ENCODE measurements at regions not wholly inside any gene's neighbourhood (a gene's known extent, or its start where the extent isn't known, plus 50 kb on each side); places are given as distances from the start of the nearest gene placed in this dataset.
"Not testable (repeated sequence)": the region's sequence is repeated elsewhere in the genome, so short reads cannot be mapped to it uniquely, and the experiment has no call there.

DNA sequence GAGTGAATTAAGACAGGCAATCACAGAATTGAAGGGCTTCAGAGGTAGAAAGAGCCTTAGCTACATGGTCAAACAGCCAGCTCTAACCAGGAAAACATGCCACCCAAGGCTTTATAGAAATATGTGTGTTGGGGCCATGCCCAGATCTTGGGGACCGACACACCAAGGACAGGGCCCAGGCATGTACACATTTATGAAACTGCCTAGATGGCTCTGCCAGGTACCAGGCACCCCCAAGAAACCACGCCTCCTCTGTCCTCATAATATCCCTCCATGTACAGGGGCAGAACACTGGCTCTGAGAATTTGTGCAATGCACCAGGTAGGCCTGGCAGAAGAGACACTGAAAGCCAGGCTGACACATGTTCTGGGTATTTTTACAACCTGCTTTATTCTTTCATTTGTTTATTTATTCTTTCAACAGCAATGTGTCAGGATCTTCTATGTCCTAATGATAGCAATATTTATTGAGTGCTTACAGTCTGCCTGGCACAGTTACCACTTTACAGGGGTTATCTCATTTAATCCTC lies 137.9 kb upstream of the LSM14A start:
- no peak for DNase-seq (ENCODE audit: low read depth)

DNA sequence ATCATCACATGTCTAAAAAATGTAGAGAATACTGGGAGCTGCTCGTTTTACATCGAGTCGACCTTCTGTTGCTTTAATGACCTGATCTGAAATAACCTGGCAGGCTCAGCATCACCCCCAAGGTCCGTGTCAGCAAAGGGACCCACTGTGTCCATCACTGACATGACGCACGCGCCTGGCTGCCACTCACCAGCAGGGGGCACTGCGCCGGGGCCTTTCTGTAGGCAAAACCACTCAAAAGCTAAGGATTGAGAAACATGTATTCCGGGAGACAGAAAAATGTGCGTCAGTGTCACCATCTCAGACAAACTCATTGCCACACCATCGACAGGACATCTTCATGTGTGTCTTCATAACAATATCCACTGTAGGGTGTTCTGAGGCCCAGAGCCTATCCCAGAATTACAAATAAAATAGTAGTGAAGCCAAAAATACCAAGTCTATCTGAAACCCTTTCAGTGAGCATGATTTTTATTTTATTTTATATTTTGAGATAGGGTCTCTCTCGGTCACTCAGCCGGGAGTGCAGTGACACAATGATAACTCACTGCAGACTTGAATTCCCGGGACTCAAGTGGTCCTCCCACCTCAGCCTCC lies 130.3 kb upstream of the LSM14A start:
- DNase-seq (ENCODE audit: low read depth), result no peak

DNA sequence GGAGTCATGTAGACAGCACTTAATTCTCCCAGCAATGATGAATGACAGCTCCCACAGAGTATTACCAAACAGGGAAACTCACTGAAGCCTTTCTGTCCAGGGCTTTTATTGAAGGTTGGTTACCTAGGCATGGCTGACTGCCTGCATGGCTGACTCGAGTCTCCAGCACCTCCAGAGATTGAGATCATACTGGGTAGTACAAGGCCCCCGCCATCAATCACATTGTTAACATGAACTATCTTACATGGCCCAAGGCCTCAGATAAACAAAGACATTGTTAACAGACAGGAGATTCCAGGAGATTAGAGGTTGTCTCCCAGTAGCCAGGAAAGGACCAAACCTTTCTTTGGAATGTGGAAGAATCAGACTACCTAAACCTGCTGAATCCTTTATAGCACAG lies 128.3 kb upstream of the LSM14A start:
- DNase-seq (ENCODE audit: low read depth), result no peak

DNA sequence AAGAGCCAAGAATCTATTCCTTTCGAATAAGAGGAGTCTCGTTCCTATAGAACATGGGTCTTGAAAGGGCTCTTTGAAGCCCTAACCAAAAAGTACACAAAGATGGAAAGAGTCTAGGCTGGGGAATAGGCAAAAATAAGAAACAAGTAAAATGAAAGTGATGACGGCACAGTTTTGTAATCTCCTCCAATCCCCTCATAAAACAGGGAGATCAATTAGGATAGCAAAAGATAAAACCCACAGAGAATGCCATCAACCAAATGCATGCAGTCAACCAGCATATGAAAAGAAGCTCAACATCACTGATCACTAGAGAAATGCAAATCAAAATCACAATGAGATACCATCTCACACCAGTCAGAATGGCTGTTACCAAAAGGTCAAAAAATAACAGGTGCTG lies 122.4 kb upstream of the LSM14A start:
- no peak for DNase-seq (ENCODE audit: low read depth)

DNA sequence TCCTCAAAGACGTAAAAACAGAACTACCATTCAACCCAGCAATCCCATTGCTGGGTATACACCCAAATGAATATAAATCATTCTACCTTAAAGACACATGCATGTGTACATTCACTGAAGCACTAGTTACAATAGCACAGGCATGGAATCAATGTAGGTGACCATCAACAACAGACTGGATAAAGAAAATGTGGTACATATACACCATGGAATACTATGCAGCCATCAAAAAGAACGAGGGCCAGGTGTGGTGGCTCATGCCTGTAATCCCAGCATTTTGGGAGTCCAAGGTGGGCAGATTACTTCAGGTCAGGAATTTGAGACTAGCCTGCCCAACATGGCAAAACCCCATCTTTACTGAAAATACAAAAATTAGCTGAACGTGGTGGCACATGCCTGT lies 121.9 kb upstream of the LSM14A start:
- not testable (repeated sequence) for DNase-seq (ENCODE audit: low read depth)

DNA sequence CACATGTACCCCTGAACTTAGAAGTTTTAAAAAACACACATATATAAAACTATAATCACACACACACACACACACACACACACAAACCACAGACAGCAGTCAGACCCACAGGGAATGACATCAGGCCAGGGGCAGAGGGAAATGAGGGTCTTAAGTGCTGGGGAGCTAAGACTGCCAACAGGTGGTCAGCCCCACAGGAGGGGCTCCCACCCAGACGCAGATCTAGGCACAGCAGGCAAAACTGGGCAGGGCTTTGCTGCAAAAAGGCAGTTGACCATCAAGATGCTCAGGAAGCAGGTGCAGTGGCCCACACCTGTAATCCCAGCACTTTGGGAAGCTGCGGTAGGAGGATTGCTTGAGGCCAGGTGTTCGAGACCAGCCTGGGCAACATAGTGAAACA lies 121.0 kb upstream of the LSM14A start:
- DNase-seq (ENCODE audit: low read depth), result no peak

DNA sequence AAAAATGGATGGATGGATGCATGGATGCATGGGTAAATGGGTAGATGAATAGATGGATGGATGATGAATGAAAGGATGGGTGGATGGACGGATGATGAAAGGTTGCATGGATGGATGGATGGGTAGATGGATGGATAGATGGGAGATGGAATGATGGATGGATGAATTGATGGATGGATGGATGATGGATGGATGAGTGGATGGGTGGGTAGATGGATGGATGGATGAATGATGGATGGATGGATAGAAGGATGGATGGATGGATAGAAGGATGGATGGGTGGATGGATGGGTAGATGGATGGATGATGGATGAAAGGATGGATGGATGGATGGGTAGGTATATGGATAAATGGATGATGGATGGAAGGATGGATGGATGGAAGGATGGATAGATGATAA lies 115.1 kb upstream of the LSM14A start:
- DNase-seq (ENCODE audit: low read depth), result no peak

DNA sequence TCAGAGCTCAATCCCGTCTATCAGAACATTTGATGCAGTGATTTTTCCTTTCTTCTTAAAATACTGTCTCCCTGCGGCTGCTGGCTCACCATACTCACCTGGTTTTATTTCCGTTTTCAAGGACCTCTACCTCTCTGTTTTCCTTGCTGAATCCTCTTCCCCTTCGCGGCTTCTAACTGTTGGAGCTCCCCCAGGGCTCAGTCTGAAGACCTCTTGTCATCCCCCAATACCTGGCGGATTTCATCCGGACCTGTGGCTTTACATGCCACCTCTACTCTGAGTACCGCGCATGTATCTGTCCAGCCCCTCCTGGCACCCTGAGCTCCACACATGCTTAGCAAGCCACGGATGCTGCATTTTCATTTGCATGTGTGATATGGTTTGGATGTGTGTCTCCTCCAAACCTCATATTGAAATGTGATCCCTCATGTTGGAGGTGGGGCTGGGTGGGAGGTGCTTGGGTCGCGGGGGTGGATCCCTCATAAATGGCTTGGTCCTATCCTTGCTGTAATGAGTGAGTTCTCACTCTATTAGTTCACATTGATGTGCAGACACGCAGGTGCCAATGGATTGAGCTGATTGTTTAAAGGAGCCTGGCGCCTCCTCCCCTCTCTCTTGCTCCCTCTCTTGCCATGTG lies 106.2 kb upstream of the LSM14A start:
- DNase-seq (ENCODE audit: low read depth), result no peak

DNA sequence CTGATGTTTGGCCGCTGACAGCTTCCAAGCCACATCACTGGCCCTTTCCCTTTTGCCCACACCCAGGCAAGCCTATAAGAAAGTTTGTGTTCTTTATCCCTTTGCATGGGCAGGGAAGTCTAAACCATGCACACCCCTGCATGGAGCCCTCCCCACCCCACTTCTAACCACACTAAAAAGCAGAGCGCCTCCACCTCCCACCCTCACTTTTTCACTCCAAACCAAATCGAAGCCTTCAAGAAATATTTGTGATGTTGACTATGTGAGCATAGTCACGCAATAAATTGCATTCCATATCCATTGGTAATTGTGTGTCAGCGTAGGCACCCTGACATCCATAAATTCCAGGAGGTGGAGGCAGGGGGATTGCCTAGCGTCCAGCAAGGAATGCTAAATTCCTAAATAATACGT lies 104.4 kb upstream of the LSM14A start:
- peak; percentile 68 for DNase-seq (ENCODE audit: low read depth)

DNA sequence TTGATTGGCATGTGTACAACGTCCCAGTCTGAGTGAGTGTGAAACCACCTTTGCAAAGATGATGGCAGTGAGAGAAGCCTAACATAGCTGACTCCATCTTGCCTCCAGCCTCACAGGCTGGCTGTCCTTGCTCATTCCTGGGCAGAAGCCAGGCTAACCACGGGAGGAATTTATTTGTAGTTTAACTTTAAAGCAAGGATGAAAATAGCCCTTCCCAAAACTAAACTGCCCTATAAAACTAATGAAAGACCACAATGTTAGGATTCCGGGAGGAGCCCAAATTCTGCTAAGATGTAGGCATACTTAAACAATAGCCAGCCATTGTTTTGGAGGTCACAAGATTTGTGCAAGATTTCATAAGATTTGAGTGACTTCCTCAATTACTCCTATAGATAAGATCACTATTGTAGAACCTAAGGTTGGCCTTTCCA lies 96.6 kb upstream of the LSM14A start:
- peak; percentile 14 for DNase-seq (ENCODE audit: low read depth)

DNA sequence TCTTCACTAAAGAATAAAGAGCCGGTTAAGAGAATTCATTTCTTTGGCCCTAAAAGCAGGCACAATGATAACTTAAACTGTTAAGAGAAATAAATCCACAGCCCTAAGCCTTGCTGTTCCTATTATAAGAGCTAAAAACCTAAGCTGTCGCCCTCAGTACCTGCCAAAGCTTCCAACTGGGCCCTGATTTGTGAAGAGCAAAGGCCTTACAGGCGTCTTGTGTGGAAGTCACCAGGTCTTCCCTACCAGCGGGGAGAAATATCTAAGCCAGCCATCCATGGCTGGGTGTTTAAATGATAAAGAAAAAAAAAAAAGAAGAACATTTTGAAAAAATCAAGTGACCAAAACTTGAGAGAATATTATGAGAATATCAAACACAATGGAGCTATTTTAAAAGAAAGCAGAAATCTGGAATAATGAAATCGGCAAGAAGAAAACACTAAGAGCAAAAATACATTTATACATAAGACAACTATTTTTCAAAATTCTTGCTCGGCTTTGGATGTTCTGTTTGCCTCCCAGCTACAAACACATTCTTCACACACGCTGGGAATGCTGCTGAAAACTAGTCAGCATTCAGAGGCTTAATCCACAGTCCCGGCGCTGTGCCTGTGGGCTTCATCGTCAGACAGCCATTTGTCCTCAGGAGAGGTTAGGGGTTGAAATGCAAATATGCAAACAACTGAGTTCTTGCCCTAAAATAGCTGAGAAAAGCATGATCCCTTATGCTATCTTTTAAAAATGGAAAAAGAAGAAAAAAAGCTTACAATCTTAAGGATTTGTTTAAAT lies 89.8 kb upstream of the LSM14A start:
- no peak for DNase-seq (ENCODE audit: low read depth)

DNA sequence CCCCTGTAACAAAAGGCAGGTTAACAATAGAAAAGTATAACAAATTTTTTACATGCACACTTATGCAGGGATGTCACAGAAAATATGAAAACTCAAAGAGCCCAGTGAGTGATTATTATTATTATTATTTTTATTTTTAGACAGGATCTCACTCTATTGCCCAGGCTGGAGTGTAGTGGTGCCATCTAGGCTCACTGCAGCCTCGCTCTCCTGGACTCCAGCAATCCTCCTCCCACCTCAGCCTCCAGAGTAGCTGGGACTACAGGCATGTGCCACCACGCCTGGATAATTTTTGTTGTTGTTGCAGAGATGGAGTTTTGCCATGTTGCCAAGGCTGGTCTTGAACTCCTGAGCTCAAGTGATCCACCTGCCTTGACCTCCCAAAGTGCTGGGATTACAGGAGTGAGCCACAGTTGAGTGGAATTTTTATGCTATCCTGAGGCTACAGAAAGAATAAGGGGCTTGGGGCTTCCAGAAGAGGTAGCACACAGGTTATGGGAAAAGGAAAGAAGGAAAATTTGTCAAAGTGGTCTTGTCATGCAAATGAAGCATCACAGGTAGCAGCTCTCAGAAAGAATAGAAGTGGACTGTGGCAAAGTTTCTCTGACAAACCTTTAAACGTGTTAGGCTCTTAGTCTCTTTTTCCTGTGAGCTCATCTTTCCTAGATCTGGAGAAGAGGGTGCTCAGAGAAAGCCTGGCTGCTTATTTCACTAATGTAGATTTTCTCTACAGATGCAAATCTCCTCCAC lies 87.7 kb upstream of the LSM14A start:
- DNase-seq (ENCODE audit: low read depth), result no peak

DNA sequence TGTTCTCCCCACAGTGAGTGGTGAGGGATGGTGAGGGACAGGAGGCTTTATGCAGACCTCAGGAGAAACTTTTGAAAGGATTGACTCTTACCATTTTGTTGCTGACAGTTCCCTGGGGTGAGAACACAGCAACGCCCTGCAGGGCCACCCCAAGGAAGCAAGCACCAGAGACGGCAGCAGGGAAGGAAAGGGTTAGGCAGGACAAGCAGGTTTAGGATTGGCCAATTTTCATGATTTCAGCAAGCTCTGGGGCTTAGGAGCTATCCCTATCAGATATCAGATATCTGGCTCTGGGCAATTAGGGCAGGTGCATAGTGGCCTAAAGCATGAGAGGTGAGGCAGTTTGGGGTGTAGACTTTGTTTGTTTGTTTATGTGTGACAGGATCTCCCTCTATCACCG lies 87.0 kb upstream of the LSM14A start:
- DNase-seq (ENCODE audit: low read depth), result no peak

DNA sequence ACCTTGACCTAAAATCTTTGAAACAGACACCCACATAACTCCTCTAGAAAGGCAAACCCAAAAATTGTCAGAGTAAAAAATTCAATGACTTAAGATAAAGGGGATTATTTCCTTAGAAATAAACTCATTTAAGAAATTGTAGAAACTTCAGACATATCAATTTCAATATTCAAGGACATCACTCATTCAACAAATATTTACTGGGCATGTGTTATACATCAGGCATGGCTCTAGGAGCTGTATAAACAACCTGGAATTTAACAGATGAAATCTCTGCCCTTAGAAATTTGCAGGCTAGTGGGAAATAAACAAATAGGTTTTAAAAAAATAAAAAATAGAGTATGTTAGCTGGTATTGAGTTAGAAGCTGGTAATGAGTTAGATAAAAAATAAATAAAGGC lies 84.0 kb upstream of the LSM14A start:
- DNase-seq (ENCODE audit: low read depth), result no peak

DNA sequence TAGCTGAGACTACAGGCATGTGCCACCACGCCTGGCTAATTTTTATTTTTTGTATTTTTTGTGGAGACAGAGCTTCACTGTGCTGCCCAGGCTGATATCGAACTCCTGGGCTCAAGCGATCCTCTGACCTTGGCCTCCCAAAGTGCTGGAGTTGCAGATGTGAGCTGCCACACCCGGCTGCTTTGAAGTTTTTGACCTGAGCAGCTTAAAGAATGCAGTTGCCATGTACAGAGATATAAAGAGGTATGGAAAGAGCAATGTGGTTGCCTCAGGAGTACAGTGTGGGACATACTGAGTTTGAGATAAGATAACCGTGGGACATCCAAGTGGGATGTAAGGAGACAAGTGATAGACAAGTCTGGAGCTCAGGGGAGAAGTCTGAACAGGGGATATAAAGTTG lies 82.7 kb upstream of the LSM14A start:
- no peak for DNase-seq (ENCODE audit: low read depth)

DNA sequence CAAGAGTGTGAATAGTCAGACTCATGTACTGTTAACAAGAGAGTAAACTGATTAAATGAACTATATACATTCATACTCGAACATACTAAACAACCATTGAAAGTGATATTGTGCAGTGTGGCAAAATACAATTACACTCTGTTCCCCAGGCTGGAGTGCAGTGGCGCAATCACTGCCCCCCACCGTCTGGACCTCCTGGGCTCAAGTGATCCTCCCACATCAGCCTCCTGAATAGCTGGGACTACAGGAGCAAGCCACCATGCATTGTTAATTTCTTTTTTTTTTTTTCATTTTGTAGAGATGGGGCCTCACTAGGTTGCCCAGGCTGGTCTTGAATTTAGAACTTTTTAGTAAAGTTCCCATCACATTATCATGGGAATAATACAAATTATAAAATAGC lies 77.3 kb upstream of the LSM14A start:
- DNase-seq (ENCODE audit: low read depth), result no peak

DNA sequence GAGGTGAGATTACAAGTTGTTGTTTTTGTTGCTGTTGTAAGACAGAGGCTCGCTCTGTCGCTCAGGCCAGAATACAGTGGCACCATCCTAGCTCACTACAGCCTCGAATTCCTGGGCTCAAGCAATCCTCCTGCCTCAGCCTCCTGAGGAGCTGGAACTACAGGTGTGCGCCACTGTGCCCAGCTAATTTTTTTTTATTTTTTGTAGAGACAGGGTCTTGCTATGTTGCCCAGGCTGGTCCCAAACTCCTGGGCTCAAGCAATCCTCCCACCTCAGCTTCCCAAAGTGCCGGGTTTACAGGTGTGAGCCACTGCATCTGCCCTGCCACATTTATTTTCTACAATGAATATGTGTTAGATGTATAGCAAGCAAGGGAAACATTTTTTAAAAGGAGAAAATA lies 76.9 kb upstream of the LSM14A start:
- not testable (repeated sequence) for DNase-seq (ENCODE audit: low read depth)

DNA sequence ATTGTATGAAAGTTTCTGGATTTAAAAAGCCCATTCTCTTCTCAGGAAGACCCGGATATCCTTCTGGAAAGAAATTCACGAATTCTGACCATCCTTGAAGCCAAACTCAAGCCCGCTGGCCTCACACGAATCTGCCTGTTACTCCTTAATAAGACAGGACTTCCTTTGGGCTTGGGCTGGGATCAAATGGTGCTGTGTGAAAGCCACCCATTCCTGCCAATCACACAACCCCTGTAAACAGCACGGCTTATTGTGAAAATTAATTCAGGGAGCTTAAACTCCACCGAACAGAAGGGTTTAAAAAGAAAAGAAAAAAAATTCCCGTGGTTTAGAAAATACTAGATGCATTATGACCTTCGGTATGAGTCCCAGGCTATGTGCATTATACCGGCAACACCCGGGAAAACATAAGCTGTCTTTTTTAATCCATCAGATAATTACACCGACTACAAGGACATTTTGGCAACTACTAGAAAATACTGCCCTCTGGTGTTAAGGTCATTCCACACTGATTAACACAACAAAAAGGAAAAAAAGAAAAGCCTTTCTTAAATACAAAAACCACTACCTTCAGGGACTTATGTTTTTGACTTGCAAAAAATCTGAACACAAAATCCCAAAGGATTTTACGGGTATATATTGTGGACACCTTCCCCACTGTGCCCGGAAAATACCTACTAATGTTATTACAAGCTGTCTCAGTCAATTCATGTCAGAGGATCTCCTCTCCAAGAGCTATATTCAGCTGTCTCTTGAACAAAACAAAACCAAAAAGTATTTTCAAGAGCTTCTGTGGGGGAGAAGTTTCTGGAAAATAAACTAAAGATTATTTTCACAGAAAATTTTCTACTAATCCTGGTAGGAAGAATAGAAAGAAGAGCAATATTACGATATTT lies 76.0 kb upstream of the LSM14A start:
- no peak for DNase-seq (ENCODE audit: low read depth)

DNA sequence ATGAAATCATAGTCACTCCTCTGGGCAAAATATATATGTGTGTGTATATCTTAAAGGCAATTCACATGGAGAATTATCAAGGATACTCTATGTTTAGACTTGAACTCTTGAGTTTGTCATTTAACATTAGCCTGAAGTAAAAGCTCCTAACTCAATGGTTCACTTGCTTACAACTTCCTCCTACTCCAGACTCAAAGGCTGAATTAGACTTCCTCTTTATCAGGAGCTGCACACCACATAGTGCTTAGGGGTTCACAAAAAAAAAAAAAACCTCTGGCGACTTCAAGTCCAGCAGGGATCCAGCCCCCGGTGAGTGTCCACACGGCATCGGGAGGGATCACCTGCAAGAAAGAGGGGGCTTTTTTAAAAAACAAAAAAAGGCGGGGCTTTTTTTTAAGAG lies 68.2 kb upstream of the LSM14A start:
- no peak for DNase-seq (ENCODE audit: low read depth)

DNA sequence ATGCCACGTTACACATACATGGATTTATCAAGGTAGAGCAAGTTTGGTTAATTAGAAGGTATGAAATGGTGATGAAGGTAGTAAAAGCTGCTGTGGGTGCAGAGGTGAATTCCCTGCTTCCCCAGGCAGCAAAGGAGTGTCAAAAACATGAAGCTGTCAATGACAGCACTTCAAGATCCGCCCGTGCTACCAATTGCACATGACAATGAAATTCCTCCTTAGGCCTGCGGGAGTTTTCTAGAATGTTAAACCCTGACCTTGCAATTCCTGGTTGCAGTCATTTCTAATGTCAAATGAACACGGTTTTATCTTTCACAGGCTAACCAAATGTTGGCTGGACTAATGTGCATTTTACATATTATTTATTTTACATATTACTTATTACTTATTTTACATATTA lies 67.7 kb upstream of the LSM14A start:
- no peak for DNase-seq (ENCODE audit: low read depth)

DNA sequence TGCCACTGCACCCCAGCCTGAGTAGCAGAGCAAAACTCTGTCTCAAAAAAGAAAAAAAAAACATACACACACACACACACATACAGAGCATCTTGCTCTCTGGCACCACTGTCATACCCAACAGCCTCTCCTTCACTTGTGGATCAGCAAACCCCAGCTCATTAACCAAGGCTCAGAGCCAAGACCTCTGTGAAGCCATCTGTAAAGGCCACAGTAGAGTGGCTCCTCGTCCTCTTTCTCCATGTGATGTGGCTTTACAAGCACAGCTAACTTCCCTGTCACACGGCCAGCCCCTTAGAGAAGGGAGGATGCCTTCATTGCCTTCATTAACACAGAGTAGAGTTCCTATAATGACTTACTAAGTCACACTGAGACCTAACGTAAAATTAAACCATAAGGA lies 62.7 kb upstream of the LSM14A start:
- no peak for DNase-seq (ENCODE audit: low read depth)

Data from HS-5 (cell line).